GM12873 (cell line): ENCODE measurements at regions not wholly inside any gene's neighbourhood (a gene's known extent, or its start where the extent isn't known, plus 50 kb on each side); places are given as distances from the start of the nearest gene placed in this dataset.

Source experiments
- TF ChIP-seq, protein P1 (sequence below): IDR thresholded peaks from 2 replicates; pipeline ENCODE4 v1.5.1; 2012; ENCODE audit warnings: low read depth, mild to moderate bottlenecking, moderate library complexity, low read length, control low read depth; ENCODE audit not compliant: insufficient read depth; ENCODE audit errors: missing control alignments

DNA sequence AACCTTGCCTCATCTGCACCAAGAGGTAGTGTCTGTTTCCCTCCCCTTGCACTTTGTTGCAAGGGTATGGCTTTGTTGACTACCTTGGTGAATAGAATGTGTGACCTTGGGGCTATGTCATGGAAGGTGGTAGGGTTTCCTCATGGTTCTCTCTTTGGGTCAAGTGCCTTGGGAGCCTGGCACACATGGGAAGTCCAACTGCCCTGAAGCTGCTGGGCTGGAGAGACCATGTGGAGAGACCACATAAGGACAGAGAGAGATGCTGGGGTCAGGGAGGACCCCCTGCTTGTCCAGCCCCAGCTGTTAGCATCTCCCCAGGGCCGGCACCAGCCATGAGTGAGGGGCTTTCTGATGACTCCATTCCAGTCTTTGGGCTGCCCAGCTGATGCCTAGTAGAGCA, 95.5 kb upstream of the PAX1 start:
- TF ChIP-seq, protein P1, sequence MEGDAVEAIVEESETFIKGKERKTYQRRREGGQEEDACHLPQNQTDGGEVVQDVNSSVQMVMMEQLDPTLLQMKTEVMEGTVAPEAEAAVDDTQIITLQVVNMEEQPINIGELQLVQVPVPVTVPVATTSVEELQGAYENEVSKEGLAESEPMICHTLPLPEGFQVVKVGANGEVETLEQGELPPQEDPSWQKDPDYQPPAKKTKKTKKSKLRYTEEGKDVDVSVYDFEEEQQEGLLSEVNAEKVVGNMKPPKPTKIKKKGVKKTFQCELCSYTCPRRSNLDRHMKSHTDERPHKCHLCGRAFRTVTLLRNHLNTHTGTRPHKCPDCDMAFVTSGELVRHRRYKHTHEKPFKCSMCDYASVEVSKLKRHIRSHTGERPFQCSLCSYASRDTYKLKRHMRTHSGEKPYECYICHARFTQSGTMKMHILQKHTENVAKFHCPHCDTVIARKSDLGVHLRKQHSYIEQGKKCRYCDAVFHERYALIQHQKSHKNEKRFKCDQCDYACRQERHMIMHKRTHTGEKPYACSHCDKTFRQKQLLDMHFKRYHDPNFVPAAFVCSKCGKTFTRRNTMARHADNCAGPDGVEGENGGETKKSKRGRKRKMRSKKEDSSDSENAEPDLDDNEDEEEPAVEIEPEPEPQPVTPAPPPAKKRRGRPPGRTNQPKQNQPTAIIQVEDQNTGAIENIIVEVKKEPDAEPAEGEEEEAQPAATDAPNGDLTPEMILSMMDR, result no peak

DNA sequence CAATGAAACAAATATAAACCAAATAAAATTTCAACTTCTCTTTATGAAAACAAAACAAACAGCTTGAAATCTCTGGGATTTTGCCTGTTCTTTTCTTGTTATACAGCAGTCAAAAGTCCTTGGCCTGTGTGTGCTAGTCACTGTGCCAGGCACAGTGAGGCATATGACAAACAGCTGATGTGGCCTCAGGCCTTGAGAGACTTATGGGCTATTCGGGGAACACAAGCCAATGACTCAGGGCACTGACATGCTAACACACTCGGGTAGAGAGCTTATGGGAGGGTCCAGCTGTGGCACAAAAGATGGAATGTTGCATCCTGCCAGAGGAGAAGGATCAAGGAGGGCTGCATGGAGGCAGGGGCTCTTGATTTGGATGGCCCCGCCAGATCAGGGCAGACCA, 95.4 kb upstream of the NKX2-2 start:
- TF ChIP-seq, protein P1, result no peak

DNA sequence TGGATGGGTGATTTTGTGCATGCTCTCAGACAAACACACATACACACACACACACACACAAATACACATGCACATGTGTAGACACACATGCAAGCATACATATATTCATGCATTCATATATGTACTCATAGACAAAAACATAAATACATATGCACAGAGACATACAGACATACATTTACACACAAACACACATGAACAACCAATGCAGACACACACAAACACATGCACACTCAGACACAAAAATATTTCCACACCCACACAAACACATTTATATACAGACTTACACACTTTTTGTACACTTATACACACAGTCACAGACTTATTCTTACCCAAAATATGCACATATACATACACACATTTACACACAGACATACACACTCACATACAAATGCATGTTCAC, 94.9 kb upstream of the NKX2-2 start:
- TF ChIP-seq, protein P1, result no peak

DNA sequence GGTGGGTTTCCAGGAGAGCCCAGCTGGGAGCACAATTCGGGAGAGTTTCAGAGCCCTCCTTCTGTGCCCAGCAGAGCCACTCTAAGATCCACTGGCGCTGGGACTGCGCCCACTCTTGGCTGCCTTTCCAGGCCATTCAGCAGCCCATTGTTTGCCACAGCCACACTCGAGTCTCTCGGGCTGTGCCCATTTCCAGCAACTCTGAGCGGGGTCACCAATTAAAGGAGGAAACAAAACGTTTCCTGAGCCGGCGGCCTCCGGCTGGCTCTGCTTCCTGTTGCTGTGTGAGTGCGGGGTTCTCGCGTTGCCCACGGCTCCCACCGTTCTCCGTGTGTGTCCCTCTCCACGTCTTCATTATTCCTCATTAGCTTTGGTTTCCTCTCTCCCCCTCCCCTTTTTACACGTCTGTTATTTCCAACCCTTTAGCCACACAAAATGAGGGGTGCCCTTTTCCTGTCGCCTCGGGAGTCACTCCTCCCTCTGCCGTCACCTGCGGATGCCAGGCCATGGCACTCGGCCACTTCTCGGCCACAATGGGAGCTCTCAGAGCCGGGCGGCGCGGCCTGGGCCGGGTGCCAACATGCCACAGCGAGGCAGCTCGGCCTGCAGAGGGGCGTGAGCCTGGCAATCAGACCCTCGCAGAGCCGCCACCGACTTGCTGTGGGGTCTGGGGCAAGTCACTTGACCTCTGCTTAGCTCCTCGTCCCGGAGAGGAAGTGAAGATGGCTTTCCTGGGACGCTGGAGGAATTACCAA, 94.3 kb upstream of the NKX2-2 start:
- TF ChIP-seq, protein P1, result no peak

DNA sequence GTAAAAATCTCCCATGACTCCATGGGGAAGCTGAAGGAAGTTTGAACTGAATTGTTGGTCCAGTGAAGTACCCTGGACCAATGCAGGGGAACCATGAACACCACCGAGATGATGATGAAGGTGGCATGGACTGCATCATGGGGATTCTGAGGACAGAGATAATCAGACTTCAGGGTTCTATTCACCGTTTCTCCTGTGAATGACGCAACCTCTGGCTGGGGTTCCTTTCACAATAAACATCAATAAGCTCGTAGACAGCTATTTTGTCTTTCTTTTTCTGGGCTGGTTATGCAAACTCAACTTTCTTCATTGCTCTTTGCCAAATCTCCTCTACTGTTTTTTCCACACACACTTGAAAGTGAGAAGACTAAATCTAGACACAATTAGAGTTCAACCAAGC, 87.9 kb upstream of the NKX2-2 start:
- TF ChIP-seq, protein P1, result no peak

DNA sequence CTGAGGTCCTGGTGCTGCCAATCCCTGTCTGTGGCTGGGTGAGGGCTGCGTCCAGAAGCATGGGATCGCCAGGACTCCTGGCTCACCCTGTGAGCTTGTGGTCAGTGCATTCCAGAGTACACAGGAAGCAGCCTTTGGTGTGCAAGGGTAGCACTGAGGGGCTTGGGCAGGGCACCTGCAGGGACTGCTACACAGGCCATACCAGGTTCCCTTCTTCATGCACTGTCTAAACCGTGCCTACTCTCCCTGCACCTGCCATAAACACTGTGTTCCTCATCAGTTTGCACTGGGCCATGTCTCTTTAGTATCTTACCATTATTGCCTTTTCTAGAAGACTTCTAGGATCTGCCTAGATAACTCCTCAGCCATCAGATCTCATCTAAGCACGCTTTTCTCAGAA, 72.8 kb upstream of the NKX2-2 start:
- TF ChIP-seq, protein P1, result no peak

DNA sequence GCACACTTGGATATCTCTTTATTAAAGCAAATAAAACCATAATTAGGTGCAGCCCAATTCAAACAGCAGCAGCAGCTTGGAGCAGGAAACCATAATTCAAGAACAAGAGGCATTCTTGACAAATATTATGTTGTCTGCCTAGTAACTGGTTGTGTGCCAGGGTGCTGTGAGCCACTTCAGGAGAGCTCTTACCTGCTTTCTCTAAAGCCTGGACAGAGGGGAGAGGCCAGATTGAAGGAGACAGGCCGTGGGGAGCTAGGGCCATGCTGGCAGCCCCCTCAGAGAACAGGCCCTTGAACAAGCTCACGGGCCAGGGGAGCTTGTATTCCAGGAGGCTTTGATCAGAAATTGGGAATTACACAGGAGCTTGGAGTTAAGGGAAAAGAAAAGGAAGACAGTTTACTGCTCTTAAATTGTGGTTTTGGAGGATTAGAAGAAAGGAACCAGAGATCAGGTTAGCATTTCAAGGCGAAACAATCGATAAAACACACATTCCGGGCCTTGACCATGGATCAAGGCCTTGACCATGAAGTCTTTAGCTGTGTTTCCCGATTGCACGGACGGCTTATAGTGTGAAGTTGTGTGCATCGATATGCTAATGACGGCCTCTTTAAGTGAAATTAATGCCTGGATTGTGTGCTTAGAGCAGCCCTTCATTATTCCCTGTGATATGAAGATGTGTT, 69.8 kb upstream of the NKX2-2 start:
- TF ChIP-seq, protein P1, result no peak
